Fibroblast of gingiva (primary cell): ENCODE measurements at regions not wholly inside any gene's neighbourhood (a gene's known extent, or its start where the extent isn't known, plus 50 kb on each side); places are given as distances from the start of the nearest gene placed in this dataset.
"Not testable (repeated sequence)": the region's sequence is repeated elsewhere in the genome, so short reads cannot be mapped to it uniquely, and the experiment has no call there.

Experiments
- DNase-seq: peaks from one replicate; pipeline ENCODE4 v3.0.0-alpha.2; 2011; ENCODE audit warnings: low read depth

GRCh38 chr2:89152501-89152900 lies 461.0 kb downstream of the RPIA start:
- DNase-seq, result not testable (repeated sequence)

GRCh38 chr2:89153210-89153609 lies 461.7 kb downstream of the RPIA start:
- not testable (repeated sequence) for DNase-seq

- DNase-seq, result not testable (repeated sequence)
Measured at GRCh38 chr2:89154247-89154682, 462.8 kb downstream of the RPIA start.

GRCh38 chr2:89160306-89160705 lies 468.8 kb downstream of the RPIA start:
- not testable (repeated sequence) for DNase-seq

- DNase-seq, result not testable (repeated sequence)
Measured at GRCh38 chr2:89161626-89162025, 470.2 kb downstream of the RPIA start.

GRCh38 chr2:89170506-89171173 lies 479.2 kb downstream of the RPIA start:
- DNase-seq, result not testable (repeated sequence)

- DNase-seq, result not testable (repeated sequence)
Measured at GRCh38 chr2:89171174-89171519, 479.7 kb downstream of the RPIA start.

- DNase-seq, result not testable (repeated sequence)
Measured at GRCh38 chr2:89177004-89177403, 485.5 kb downstream of the RPIA start.

- not testable (repeated sequence) for DNase-seq
Measured at GRCh38 chr2:89182221-89182620, 490.7 kb downstream of the RPIA start.

GRCh38 chr2:89184746-89185145 lies 493.3 kb downstream of the RPIA start:
- not testable (repeated sequence) for DNase-seq

- not testable (repeated sequence) for DNase-seq
Measured at GRCh38 chr2:89195636-89196251, 504.3 kb downstream of the RPIA start.

- not testable (repeated sequence) for DNase-seq
Measured at GRCh38 chr2:89196719-89197118, 505.2 kb downstream of the RPIA start.

- not testable (repeated sequence) for DNase-seq
Measured at GRCh38 chr2:89198026-89198425, 506.6 kb downstream of the RPIA start.

GRCh38 chr2:89199453-89200246 lies 508.2 kb downstream of the RPIA start:
- not testable (repeated sequence) for DNase-seq

GRCh38 chr2:89200247-89200527 lies 508.7 kb downstream of the RPIA start:
- not testable (repeated sequence) for DNase-seq

- DNase-seq, result not testable (repeated sequence)
Measured at GRCh38 chr2:89202518-89202917, 511.0 kb downstream of the RPIA start.

- DNase-seq, result not testable (repeated sequence)
Measured at GRCh38 chr2:89205153-89205552, 513.7 kb downstream of the RPIA start.

GRCh38 chr2:89208144-89208932 lies 516.9 kb downstream of the RPIA start:
- peak; percentile 67 for DNase-seq

GRCh38 chr2:89213151-89213550 lies 521.7 kb downstream of the RPIA start:
- not testable (repeated sequence) for DNase-seq

- not testable (repeated sequence) for DNase-seq
Measured at GRCh38 chr2:89213811-89214210, 522.3 kb downstream of the RPIA start.

GRCh38 chr2:89221474-89221873 lies 530.0 kb downstream of the RPIA start:
- not testable (repeated sequence) for DNase-seq

- not testable (repeated sequence) for DNase-seq
Measured at GRCh38 chr2:89222063-89222732, 530.7 kb downstream of the RPIA start.
